ENCODE measurements at regions not wholly inside any gene's neighbourhood (a gene's known extent, or its start where the extent isn't known, plus 50 kb on each side); places are given as distances from the start of the nearest gene placed in this dataset.
"Not testable (repeated sequence)": the region's sequence is repeated elsewhere in the genome, so short reads cannot be mapped to it uniquely, and the experiment has no call there.

- no peak overlapping the region for H3K4me3 ChIP-seq (ENCODE audit: low read depth, low read length)
- TF ChIP-seq, protein P1, sequence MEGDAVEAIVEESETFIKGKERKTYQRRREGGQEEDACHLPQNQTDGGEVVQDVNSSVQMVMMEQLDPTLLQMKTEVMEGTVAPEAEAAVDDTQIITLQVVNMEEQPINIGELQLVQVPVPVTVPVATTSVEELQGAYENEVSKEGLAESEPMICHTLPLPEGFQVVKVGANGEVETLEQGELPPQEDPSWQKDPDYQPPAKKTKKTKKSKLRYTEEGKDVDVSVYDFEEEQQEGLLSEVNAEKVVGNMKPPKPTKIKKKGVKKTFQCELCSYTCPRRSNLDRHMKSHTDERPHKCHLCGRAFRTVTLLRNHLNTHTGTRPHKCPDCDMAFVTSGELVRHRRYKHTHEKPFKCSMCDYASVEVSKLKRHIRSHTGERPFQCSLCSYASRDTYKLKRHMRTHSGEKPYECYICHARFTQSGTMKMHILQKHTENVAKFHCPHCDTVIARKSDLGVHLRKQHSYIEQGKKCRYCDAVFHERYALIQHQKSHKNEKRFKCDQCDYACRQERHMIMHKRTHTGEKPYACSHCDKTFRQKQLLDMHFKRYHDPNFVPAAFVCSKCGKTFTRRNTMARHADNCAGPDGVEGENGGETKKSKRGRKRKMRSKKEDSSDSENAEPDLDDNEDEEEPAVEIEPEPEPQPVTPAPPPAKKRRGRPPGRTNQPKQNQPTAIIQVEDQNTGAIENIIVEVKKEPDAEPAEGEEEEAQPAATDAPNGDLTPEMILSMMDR (IDR thresholded peaks at IDR 0.05; ENCODE audit: insufficient read depth, low read length, missing control alignments), result no peak
- DNase-seq (ENCODE audit: low read depth, low spot score), result no peak
- POLR2A ChIA-PET, result no interaction called here
- CTCF ChIA-PET, result no interaction called here
These were observed 126.5 kb upstream of the IGFBP3 start for GRCh38 chr7:46047581-46047980.

- H3K4me3 ChIP-seq (ENCODE audit: low read depth, low read length); CTCF ChIA-PET; POLR2A ChIA-PET; DNase-seq (ENCODE audit: low read depth, low spot score): not testable (repeated sequence)
These were observed 122.3 kb upstream of the IGFBP3 start for GRCh38 chr7:46043338-46043737.

- CTCF ChIA-PET; DNase-seq (ENCODE audit: low read depth, low spot score); POLR2A ChIA-PET; H3K4me3 ChIP-seq (ENCODE audit: low read depth, low read length): not testable (repeated sequence)
These were observed 118.7 kb upstream of the IGFBP3 start for GRCh38 chr7:46039813-46040212.

GRCh38 chr7:46035166-46035565 lies 114.1 kb upstream of the IGFBP3 start:
- CTCF ChIA-PET, result no interaction called here
- H3K4me3 ChIP-seq (ENCODE audit: low read depth, low read length), result no peak overlapping the region
- POLR2A ChIA-PET, result no interaction called here
- TF ChIP-seq, protein P1 (IDR thresholded peaks at IDR 0.05; ENCODE audit: insufficient read depth, low read length, missing control alignments), result no peak
- no peak for DNase-seq (ENCODE audit: low read depth, low spot score)

DNA sequence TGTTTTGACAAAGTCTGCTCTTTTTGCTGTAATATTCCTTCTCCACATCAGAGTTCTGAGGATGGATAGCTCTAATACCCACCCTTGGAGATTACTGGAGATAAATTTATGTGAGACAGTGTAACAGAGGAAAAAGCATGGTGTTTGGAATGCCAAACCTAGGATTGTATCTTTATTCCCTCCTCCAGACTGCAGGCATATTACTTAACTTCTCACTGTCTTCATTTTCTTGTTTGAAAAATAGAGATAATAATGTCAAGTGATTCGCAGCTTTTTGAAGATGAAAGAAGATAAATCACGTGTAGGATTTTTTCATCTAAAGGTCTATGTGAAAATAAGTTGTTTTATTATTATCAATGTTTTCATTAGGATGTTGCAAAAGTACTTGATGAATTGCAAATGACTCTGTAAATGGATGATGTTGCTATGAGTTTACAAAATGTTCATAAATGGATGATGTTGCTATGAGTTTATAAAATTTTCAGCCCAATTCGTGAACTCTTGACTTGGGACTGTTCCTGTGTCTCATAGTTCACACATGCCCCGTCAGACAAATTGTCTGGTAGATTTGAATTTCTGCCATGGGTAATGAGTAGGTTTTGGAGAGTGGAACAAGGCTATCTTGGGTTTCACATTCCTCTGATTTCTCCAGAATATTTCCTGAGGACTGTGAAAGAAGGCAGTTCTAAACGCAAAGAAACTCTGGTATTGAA lies 113.1 kb upstream of the IGFBP3 start:
- ChIA-PET CTCF (no interaction called here), POLR2A (interaction anchor here (0.8 kb wide), 1 partner anchor 80 kb away, joined by 4 read pairs; no protein-coding TSS in a partner anchor)
- no peak overlapping the region for H3K4me3 ChIP-seq (ENCODE audit: low read depth, low read length)
- DNase-seq (ENCODE audit: low read depth, low spot score), result peak; percentile 68
- TF ChIP-seq, protein P1 (IDR thresholded peaks at IDR 0.05; ENCODE audit: insufficient read depth, low read length, missing control alignments), result no peak

DNA sequence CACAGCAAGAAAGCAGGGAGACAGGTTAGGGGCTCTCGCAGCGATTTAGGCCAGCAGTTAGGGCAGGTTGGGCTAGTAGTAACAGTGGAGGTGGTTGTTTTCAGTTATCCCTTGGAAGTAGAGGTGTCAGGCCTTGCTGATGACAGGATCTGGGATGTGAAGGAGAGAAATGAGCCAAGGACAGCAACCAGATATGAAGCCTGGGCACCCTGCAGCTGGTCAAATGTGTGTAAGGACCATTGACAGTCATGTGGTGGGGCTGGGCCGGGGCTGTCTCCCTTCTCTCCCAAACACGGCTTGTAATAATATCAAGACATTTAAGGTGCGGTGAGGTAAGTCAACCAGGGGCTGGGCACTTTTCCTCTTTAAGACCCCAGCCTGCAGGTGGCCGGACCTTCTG lies 112.5 kb upstream of the IGFBP3 start:
- no peak for DNase-seq (ENCODE audit: low read depth, low spot score)
- ChIA-PET POLR2A (interaction anchor here (0.8 kb wide), 1 partner anchor 79 kb away, joined by 4 read pairs; no protein-coding TSS in a partner anchor), CTCF (no interaction called here)
- TF ChIP-seq, protein P1 (IDR thresholded peaks at IDR 0.05; ENCODE audit: insufficient read depth, low read length, missing control alignments), result no peak
- H3K4me3 ChIP-seq (ENCODE audit: low read depth, low read length), result no peak overlapping the region

DNA sequence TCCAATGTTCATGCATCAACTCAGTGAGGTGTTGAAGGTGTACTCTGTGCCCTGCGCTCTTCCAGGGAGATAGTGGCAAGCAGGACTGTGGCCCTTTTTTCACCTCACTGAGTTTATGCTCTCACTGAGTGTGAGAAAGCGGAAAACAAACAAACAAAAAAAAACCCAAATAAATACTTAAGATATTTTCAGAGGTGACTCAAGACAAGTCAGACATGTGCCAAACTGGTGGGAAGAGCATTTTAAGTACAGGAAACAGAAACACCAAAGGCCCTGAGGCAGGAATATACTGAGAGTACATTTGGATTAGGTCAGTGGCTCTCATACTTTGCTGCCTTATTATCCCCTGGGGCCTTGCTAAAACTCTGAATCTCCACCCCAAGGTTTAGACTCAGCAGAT lies 111.9 kb upstream of the IGFBP3 start:
- ChIA-PET CTCF (interaction anchor here (1.6 kb wide), 1 partner anchor 110 kb away, joined by 4 read pairs; no protein-coding TSS in a partner anchor), POLR2A (no interaction called here)
- DNase-seq (ENCODE audit: low read depth, low spot score), result peak; percentile 28
- no peak overlapping the region for H3K4me3 ChIP-seq (ENCODE audit: low read depth, low read length)
- TF ChIP-seq, protein P1 (IDR thresholded peaks at IDR 0.05; ENCODE audit: insufficient read depth, low read length, missing control alignments), result no peak

All from AG04449 (cell line).